Liver (tissue), 8 donors: ENCODE measurements at regions not wholly inside any gene's neighbourhood (a gene's known extent, or its start where the extent isn't known, plus 50 kb on each side); places are given as distances from the start of the nearest gene placed in this dataset.

Experiments
- DNase-seq: peaks from one replicate; pipeline ENCODE4 v3.0.0-alpha.2; 2017; ENCODE audit warnings: low spot score
- H3K27ac ChIP-seq, 2 donors: one replicate each; pipeline ENCODE4 v1.7.0; 2013; ENCODE audit warnings: inconsistent platforms in 2 of 2, low read length in 2 of 2, control low read depth in 1 of 2, low read depth in 1 of 2, mild to moderate bottlenecking in 1 of 2
- H3K27me3 ChIP-seq, 4 donors: one replicate each; pipeline versions ENCODE4 v1.6.1 to v1.7.0; 2013; ENCODE audit warnings: low read length in 3 of 4, inconsistent platforms in 1 of 4, mild to moderate bottlenecking in 1 of 4, moderate library complexity in 1 of 4; ENCODE audit not compliant: control insufficient read depth in 4 of 4, insufficient read depth in 4 of 4
- H3K36me3 ChIP-seq, 4 donors: one replicate each; pipeline versions ENCODE4 v1.6.1 to v1.7.0; 2013; ENCODE audit warnings: low read length in 3 of 4, mild to moderate bottlenecking in 3 of 4, low read depth in 1 of 4, moderate library complexity in 1 of 4; ENCODE audit not compliant: control insufficient read depth in 4 of 4, insufficient read depth in 3 of 4
- H3K4me1 ChIP-seq, 4 donors: one replicate each; pipeline versions ENCODE4 v1.6.1 to v1.7.0; 2013; ENCODE audit warnings: low read length in 3 of 4, mild to moderate bottlenecking in 3 of 4, moderate library complexity in 1 of 4; ENCODE audit not compliant: control insufficient read depth in 4 of 4, insufficient read depth in 4 of 4
- H3K4me3 ChIP-seq, 3 donors: one replicate each; pipeline versions ENCODE4 v1.6.1 to v1.7.0; 2013; ENCODE audit warnings: low read length in 3 of 3, control low read depth in 1 of 3, low read depth in 1 of 3, mild to moderate bottlenecking in 1 of 3
- H3K9ac ChIP-seq, 2 donors: one replicate each; pipeline ENCODE4 v1.7.0; 2013; ENCODE audit warnings: low read length in 2 of 2, mild to moderate bottlenecking in 2 of 2, moderate library complexity in 2 of 2, control low read depth in 1 of 2, low read depth in 1 of 2
- H3K9me3 ChIP-seq, 4 donors: one replicate each; pipeline versions ENCODE4 v1.6.1 to v1.7.0; 2013; ENCODE audit warnings: low read length in 3 of 4; ENCODE audit not compliant: control insufficient read depth in 4 of 4
- CTCF ChIP-seq: fragments of 150-350 bp; IDR thresholded peaks from 2 replicates; pipeline ENCODE4 v1.5.1; 2017; ENCODE audit warnings: improper control_type of control experiment, low read depth, low read length; ENCODE audit not compliant: missing input control
- EGR1 ChIP-seq, 2 donors: IDR thresholded peaks; 2 replicates each; pipeline ENCODE4 v1.6.1; 2016 to 2018; ENCODE audit warnings: antibody characterized with exemption in 2 of 2, low read depth in 2 of 2
- FOXA1 ChIP-seq: IDR thresholded peaks from 2 replicates; pipeline ENCODE4 v1.6.1; 2016; ENCODE audit warnings: antibody characterized with exemption
- FOXA2 ChIP-seq: IDR thresholded peaks from 2 replicates; pipeline ENCODE4 v1.6.1; 2016; ENCODE audit warnings: antibody characterized with exemption
- HNF4A ChIP-seq, 2 donors: conservative IDR thresholded peaks; 2 replicates each; pipeline ENCODE4 v1.6.1; 2016; ENCODE audit warnings: antibody characterized with exemption in 2 of 2, mild to moderate bottlenecking in 2 of 2
- HNF4G ChIP-seq: IDR thresholded peaks from 2 replicates; pipeline ENCODE4 v1.6.1; 2016; ENCODE audit warnings: antibody characterized with exemption
- JUND ChIP-seq, 2 donors: IDR thresholded peaks; 2 replicates each; pipeline ENCODE4 v1.6.1; 2016; ENCODE audit warnings: antibody characterized with exemption in 2 of 2
- NR2F2 ChIP-seq: IDR thresholded peaks from 2 replicates; pipeline ENCODE4 v1.6.1; 2016; ENCODE audit warnings: antibody characterized with exemption
- RAD21 ChIP-seq, 2 donors: IDR thresholded peaks; 2 replicates each; pipeline ENCODE4 v1.6.1; 2016; ENCODE audit warnings: antibody characterized with exemption in 2 of 2, mild to moderate bottlenecking in 2 of 2
- REST ChIP-seq: IDR thresholded peaks from 2 replicates; pipeline ENCODE4 v1.6.1; 2016; ENCODE audit warnings: antibody characterized with exemption, mild to moderate bottlenecking
- RXRA ChIP-seq, 2 donors: IDR thresholded peaks; 2 replicates each; pipeline ENCODE4 v1.6.1; 2017 to 2018; ENCODE audit warnings: antibody characterized with exemption in 2 of 2, mild to moderate bottlenecking in 1 of 2
- SP1 ChIP-seq: IDR thresholded peaks from 2 replicates; pipeline ENCODE4 v1.6.1; 2018; ENCODE audit warnings: antibody characterized with exemption, mild to moderate bottlenecking
- TAF1 ChIP-seq: conservative IDR thresholded peaks from 2 replicates; pipeline ENCODE4 v1.6.1; 2016; ENCODE audit warnings: antibody characterized with exemption, mild to moderate bottlenecking
- YY1 ChIP-seq: IDR thresholded peaks from 2 replicates; pipeline ENCODE4 v1.6.1; 2016; ENCODE audit warnings: antibody characterized with exemption, mild to moderate bottlenecking
- ZBTB33 ChIP-seq: IDR thresholded peaks from 2 replicates; pipeline ENCODE4 v1.6.1; 2016; ENCODE audit warnings: antibody characterized with exemption
- WGBS: extraction: QIAGEN DNeasy Blood & Tissue Kit; methylation state at CpG from one replicate; pipeline ENCODE4 v1.1.7; 2013; 5-methylcytosine and 5-hydroxymethylcytosine counted together
- TF ChIP-seq, protein P1 (sequence below): IDR thresholded peaks from 2 replicates; pipeline ENCODE4 v1.6.1; 2016; ENCODE audit warnings: antibody characterized with exemption
- TF ChIP-seq, protein P2 (sequence below): IDR thresholded peaks from 2 replicates; pipeline ENCODE4 v1.6.1; 2016; ENCODE audit warnings: antibody characterized with exemption
- donor health status: healthy.
- donor health status: healthy.
- donor health status: healthy.
- donor health status: healthy.
- donor health status: healthy.

DNA sequence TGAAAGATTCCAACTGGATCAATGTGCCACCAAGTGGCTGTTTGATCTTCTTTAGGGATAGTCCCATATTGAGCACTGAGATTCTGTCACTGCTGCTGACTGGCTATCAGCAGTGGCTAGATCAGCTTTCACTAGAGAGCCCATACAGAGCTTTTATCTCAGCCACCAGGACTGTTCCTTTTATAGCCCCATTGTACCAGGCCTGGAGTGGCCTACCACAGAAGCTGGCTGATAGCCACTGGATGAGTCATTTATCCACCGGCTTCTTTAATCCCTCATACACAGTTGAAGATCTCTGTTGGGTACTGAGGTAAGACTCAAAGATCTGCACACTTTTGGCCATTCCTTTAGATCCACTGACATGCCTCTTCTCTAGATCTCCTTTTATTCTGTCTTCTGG, 1101.1 kb downstream of the SORCS3 start:
- 83% methylated on average over 1 of the region's 1 CpG for WGBS
- no peaks in the 10 kb centered on the region for H3K36me3 ChIP-seq
- no peaks in the 10 kb centered on the region for H3K9me3 ChIP-seq
- no peak for TF ChIP-seq SP1
- no peak for TF ChIP-seq FOXA1
- no peak for TF ChIP-seq REST
- TF ChIP-seq, protein P1, sequence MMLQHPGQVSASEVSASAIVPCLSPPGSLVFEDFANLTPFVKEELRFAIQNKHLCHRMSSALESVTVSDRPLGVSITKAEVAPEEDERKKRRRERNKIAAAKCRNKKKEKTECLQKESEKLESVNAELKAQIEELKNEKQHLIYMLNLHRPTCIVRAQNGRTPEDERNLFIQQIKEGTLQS: no peak
- TF ChIP-seq, protein P2, sequence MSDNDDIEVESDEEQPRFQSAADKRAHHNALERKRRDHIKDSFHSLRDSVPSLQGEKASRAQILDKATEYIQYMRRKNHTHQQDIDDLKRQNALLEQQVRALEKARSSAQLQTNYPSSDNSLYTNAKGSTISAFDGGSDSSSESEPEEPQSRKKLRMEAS: no peak
- no peak for TF ChIP-seq FOXA2
- TF ChIP-seq EGR1 (IDR thresholded peaks at IDR 0.05; ENCODE audit: low read depth in 2 of 2): no peak
- no peak for TF ChIP-seq ZBTB33
- TF ChIP-seq NR2F2: no peak
- TF ChIP-seq HNF4A (conservative IDR thresholded peaks at IDR 0.05): no peak
- TF ChIP-seq JUND (IDR thresholded peaks at IDR 0.05): no peak
- no peak for TF ChIP-seq RXRA (IDR thresholded peaks at IDR 0.05)
- no peaks in the 10 kb centered on the region for H3K4me1 ChIP-seq
- H3K9ac ChIP-seq: no peak overlapping the region
- no peaks in the 10 kb centered on the region for H3K27me3 ChIP-seq
- H3K27ac ChIP-seq: no peak overlapping the region
- no peak for DNase-seq
- H3K4me3 ChIP-seq: no peak overlapping the region

GRCh38 chr10:105734479-105734878, 1093.4 kb downstream of the SORCS3 start:
- Histone ChIP-seq H3K9me3 (no peaks in the 10 kb centered on the region), H3K36me3 (no peaks in the 10 kb centered on the region), H3K4me3 (no peak overlapping the region), H3K4me1 (no peaks in the 10 kb centered on the region), H3K9ac (no peak overlapping the region), H3K27ac (no peak overlapping the region), H3K27me3 (no peaks in the 10 kb centered on the region)
- TF ChIP-seq NR2F2 (no peak), JUND (IDR thresholded peaks at IDR 0.05) (no peak), FOXA2 (no peak), YY1 (no peak), CTCF (no peak), SP1 (no peak), RXRA (IDR thresholded peaks at IDR 0.05) (no peak), HNF4G (no peak), RAD21 (IDR thresholded peaks at IDR 0.05) (no peak), TAF1 (no peak), HNF4A (conservative IDR thresholded peaks at IDR 0.05) (no peak), FOXA1 (no peak), REST (no peak), EGR1 (IDR thresholded peaks at IDR 0.05; ENCODE audit: low read depth in 2 of 2) (no peak)
- TF ChIP-seq, protein P2: no peak
- TF ChIP-seq, protein P1: no peak
- no peak for DNase-seq
- WGBS: 69% methylated on average over 2 of the region's 2 CpGs
